ENCODE measurements at regions not wholly inside any gene's neighbourhood (a gene's known extent, or its start where the extent isn't known, plus 50 kb on each side); places are given as distances from the start of the nearest gene placed in this dataset.
"Not testable (repeated sequence)": the region's sequence is repeated elsewhere in the genome, so short reads cannot be mapped to it uniquely, and the experiment has no call there.

- TF ChIP-seq, protein P1, sequence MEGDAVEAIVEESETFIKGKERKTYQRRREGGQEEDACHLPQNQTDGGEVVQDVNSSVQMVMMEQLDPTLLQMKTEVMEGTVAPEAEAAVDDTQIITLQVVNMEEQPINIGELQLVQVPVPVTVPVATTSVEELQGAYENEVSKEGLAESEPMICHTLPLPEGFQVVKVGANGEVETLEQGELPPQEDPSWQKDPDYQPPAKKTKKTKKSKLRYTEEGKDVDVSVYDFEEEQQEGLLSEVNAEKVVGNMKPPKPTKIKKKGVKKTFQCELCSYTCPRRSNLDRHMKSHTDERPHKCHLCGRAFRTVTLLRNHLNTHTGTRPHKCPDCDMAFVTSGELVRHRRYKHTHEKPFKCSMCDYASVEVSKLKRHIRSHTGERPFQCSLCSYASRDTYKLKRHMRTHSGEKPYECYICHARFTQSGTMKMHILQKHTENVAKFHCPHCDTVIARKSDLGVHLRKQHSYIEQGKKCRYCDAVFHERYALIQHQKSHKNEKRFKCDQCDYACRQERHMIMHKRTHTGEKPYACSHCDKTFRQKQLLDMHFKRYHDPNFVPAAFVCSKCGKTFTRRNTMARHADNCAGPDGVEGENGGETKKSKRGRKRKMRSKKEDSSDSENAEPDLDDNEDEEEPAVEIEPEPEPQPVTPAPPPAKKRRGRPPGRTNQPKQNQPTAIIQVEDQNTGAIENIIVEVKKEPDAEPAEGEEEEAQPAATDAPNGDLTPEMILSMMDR (CRISPR knock-in tag; IDR thresholded peaks at IDR 0.05), result not testable (repeated sequence)
- TF ChIP-seq, protein P2, sequence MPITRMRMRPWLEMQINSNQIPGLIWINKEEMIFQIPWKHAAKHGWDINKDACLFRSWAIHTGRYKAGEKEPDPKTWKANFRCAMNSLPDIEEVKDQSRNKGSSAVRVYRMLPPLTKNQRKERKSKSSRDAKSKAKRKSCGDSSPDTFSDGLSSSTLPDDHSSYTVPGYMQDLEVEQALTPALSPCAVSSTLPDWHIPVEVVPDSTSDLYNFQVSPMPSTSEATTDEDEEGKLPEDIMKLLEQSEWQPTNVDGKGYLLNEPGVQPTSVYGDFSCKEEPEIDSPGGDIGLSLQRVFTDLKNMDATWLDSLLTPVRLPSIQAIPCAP (CRISPR knock-in tag; IDR thresholded peaks at IDR 0.05; ENCODE audit: low read depth), result not testable (repeated sequence)
- TF ChIP-seq GABPA (IDR thresholded peaks at IDR 0.05; ENCODE audit: low read depth, low read length); GABPA (CRISPR knock-in tag; IDR thresholded peaks at IDR 0.05; ENCODE audit: low read depth); TAF1 (CRISPR knock-in tag; IDR thresholded peaks at IDR 0.05); GATA4 (IDR thresholded peaks at IDR 0.05; ENCODE audit: borderline replicate concordance, low read depth): not testable (repeated sequence)
These were observed 68.3 kb upstream of the THOC3 start for GRCh38 chr5:176036391-176036790.

Measured in HepG2 (cell line).